Liver (tissue), 8 donors: ENCODE measurements at regions not wholly inside any gene's neighbourhood (a gene's known extent, or its start where the extent isn't known, plus 50 kb on each side); places are given as distances from the start of the nearest gene placed in this dataset.

Experiments
- DNase-seq: peaks from one replicate; pipeline ENCODE4 v3.0.0-alpha.2; 2017; ENCODE audit warnings: low spot score
- H3K27ac ChIP-seq, 2 donors: one replicate each; pipeline ENCODE4 v1.7.0; 2013; ENCODE audit warnings: inconsistent platforms in 2 of 2, low read length in 2 of 2, control low read depth in 1 of 2, low read depth in 1 of 2, mild to moderate bottlenecking in 1 of 2
- H3K27me3 ChIP-seq, 4 donors: one replicate each; pipeline versions ENCODE4 v1.6.1 to v1.7.0; 2013; ENCODE audit warnings: low read length in 3 of 4, inconsistent platforms in 1 of 4, mild to moderate bottlenecking in 1 of 4, moderate library complexity in 1 of 4; ENCODE audit not compliant: control insufficient read depth in 4 of 4, insufficient read depth in 4 of 4
- H3K36me3 ChIP-seq, 4 donors: one replicate each; pipeline versions ENCODE4 v1.6.1 to v1.7.0; 2013; ENCODE audit warnings: low read length in 3 of 4, mild to moderate bottlenecking in 3 of 4, low read depth in 1 of 4, moderate library complexity in 1 of 4; ENCODE audit not compliant: control insufficient read depth in 4 of 4, insufficient read depth in 3 of 4
- H3K4me1 ChIP-seq, 4 donors: one replicate each; pipeline versions ENCODE4 v1.6.1 to v1.7.0; 2013; ENCODE audit warnings: low read length in 3 of 4, mild to moderate bottlenecking in 3 of 4, moderate library complexity in 1 of 4; ENCODE audit not compliant: control insufficient read depth in 4 of 4, insufficient read depth in 4 of 4
- H3K4me3 ChIP-seq, 3 donors: one replicate each; pipeline versions ENCODE4 v1.6.1 to v1.7.0; 2013; ENCODE audit warnings: low read length in 3 of 3, control low read depth in 1 of 3, low read depth in 1 of 3, mild to moderate bottlenecking in 1 of 3
- H3K9ac ChIP-seq, 2 donors: one replicate each; pipeline ENCODE4 v1.7.0; 2013; ENCODE audit warnings: low read length in 2 of 2, mild to moderate bottlenecking in 2 of 2, moderate library complexity in 2 of 2, control low read depth in 1 of 2, low read depth in 1 of 2
- H3K9me3 ChIP-seq, 4 donors: one replicate each; pipeline versions ENCODE4 v1.6.1 to v1.7.0; 2013; ENCODE audit warnings: low read length in 3 of 4; ENCODE audit not compliant: control insufficient read depth in 4 of 4
- CTCF ChIP-seq: fragments of 150-350 bp; IDR thresholded peaks from 2 replicates; pipeline ENCODE4 v1.5.1; 2017; ENCODE audit warnings: improper control_type of control experiment, low read depth, low read length; ENCODE audit not compliant: missing input control
- EGR1 ChIP-seq, 2 donors: IDR thresholded peaks; 2 replicates each; pipeline ENCODE4 v1.6.1; 2016 to 2018; ENCODE audit warnings: antibody characterized with exemption in 2 of 2, low read depth in 2 of 2
- FOXA1 ChIP-seq: IDR thresholded peaks from 2 replicates; pipeline ENCODE4 v1.6.1; 2016; ENCODE audit warnings: antibody characterized with exemption
- FOXA2 ChIP-seq: IDR thresholded peaks from 2 replicates; pipeline ENCODE4 v1.6.1; 2016; ENCODE audit warnings: antibody characterized with exemption
- GABPA ChIP-seq, 2 donors: IDR thresholded peaks in 1 of 2; conservative IDR thresholded peaks in 1 of 2; 2 replicates each; pipeline ENCODE4 v1.6.1; 2016; ENCODE audit warnings: antibody characterized with exemption in 2 of 2, mild to moderate bottlenecking in 1 of 2, moderate library complexity in 1 of 2
- HNF4A ChIP-seq, 2 donors: conservative IDR thresholded peaks; 2 replicates each; pipeline ENCODE4 v1.6.1; 2016; ENCODE audit warnings: antibody characterized with exemption in 2 of 2, mild to moderate bottlenecking in 2 of 2
- HNF4G ChIP-seq: IDR thresholded peaks from 2 replicates; pipeline ENCODE4 v1.6.1; 2016; ENCODE audit warnings: antibody characterized with exemption
- JUND ChIP-seq, 2 donors: IDR thresholded peaks; 2 replicates each; pipeline ENCODE4 v1.6.1; 2016; ENCODE audit warnings: antibody characterized with exemption in 2 of 2
- NR2F2 ChIP-seq: IDR thresholded peaks from 2 replicates; pipeline ENCODE4 v1.6.1; 2016; ENCODE audit warnings: antibody characterized with exemption
- RAD21 ChIP-seq, 2 donors: IDR thresholded peaks; 2 replicates each; pipeline ENCODE4 v1.6.1; 2016; ENCODE audit warnings: antibody characterized with exemption in 2 of 2, mild to moderate bottlenecking in 2 of 2
- RXRA ChIP-seq, 2 donors: IDR thresholded peaks; 2 replicates each; pipeline ENCODE4 v1.6.1; 2017 to 2018; ENCODE audit warnings: antibody characterized with exemption in 2 of 2, mild to moderate bottlenecking in 1 of 2
- SP1 ChIP-seq: IDR thresholded peaks from 2 replicates; pipeline ENCODE4 v1.6.1; 2018; ENCODE audit warnings: antibody characterized with exemption, mild to moderate bottlenecking
- TAF1 ChIP-seq: conservative IDR thresholded peaks from 2 replicates; pipeline ENCODE4 v1.6.1; 2016; ENCODE audit warnings: antibody characterized with exemption, mild to moderate bottlenecking
- YY1 ChIP-seq: IDR thresholded peaks from 2 replicates; pipeline ENCODE4 v1.6.1; 2016; ENCODE audit warnings: antibody characterized with exemption, mild to moderate bottlenecking
- WGBS: extraction: QIAGEN DNeasy Blood & Tissue Kit; methylation state at CpG from one replicate; pipeline ENCODE4 v1.1.7; 2013; 5-methylcytosine and 5-hydroxymethylcytosine counted together
- TF ChIP-seq, protein P1 (sequence below): IDR thresholded peaks from 2 replicates; pipeline ENCODE4 v1.6.1; 2016; ENCODE audit warnings: antibody characterized with exemption
- TF ChIP-seq, protein P2 (sequence below): IDR thresholded peaks from 2 replicates; pipeline ENCODE4 v1.6.1; 2016; ENCODE audit warnings: antibody characterized with exemption, mild to moderate bottlenecking
- TF ChIP-seq, protein P3 (sequence below): IDR thresholded peaks from 2 replicates; pipeline ENCODE4 v1.6.1; 2016; ENCODE audit warnings: antibody characterized with exemption
- TF ChIP-seq, protein P4 (sequence below): IDR thresholded peaks from 2 replicates; pipeline ENCODE4 v1.6.1; 2016; ENCODE audit warnings: antibody characterized with exemption
- donor health status: healthy.
- donor health status: healthy.
- donor health status: healthy.
- donor health status: healthy.
- donor health status: healthy.

GRCh38 chr1:63119575-63120155 lies 202.7 kb upstream of the FOXD3 start:
- no peak for TF ChIP-seq RAD21 (IDR thresholded peaks at IDR 0.05)
- no peak for DNase-seq
- H3K4me3 ChIP-seq: no peak overlapping the region
- peaks cover 0 to 4% (median 2%) of the 10 kb centered on the region in 4 donors for H3K4me1 ChIP-seq
- H3K27ac ChIP-seq: no peak overlapping the region
- no peaks in the 10 kb centered on the region for H3K36me3 ChIP-seq
- 79% methylated on average over 5 of the region's 5 CpGs for WGBS
- no peaks in the 10 kb centered on the region for H3K27me3 ChIP-seq
- no peak overlapping the region for H3K9ac ChIP-seq
- no peaks in the 10 kb centered on the region for H3K9me3 ChIP-seq

- no peak overlapping the region for H3K9ac ChIP-seq
- no peak overlapping the region for H3K4me3 ChIP-seq
- no peaks in the 10 kb centered on the region for H3K27me3 ChIP-seq
- WGBS: 63% methylated on average over 9 of the region's 9 CpGs
- H3K27ac ChIP-seq: no peak overlapping the region
- H3K36me3 ChIP-seq: no peaks in the 10 kb centered on the region
- no peaks in the 10 kb centered on the region for H3K4me1 ChIP-seq
- H3K9me3 ChIP-seq: no peaks in the 10 kb centered on the region
- DNase-seq: no peak
- no peak for TF ChIP-seq RAD21 (IDR thresholded peaks at IDR 0.05)
- no peak for TF ChIP-seq EGR1 (IDR thresholded peaks at IDR 0.05; ENCODE audit: low read depth in 2 of 2)
- TF ChIP-seq JUND (IDR thresholded peaks at IDR 0.05): no peak
- no peak for TF ChIP-seq FOXA2
- TF ChIP-seq NR2F2: no peak
- TF ChIP-seq YY1: no peak
- TF ChIP-seq, protein P1, sequence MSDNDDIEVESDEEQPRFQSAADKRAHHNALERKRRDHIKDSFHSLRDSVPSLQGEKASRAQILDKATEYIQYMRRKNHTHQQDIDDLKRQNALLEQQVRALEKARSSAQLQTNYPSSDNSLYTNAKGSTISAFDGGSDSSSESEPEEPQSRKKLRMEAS: no peak
- no peak for TF ChIP-seq CTCF
- TF ChIP-seq, protein P2, sequence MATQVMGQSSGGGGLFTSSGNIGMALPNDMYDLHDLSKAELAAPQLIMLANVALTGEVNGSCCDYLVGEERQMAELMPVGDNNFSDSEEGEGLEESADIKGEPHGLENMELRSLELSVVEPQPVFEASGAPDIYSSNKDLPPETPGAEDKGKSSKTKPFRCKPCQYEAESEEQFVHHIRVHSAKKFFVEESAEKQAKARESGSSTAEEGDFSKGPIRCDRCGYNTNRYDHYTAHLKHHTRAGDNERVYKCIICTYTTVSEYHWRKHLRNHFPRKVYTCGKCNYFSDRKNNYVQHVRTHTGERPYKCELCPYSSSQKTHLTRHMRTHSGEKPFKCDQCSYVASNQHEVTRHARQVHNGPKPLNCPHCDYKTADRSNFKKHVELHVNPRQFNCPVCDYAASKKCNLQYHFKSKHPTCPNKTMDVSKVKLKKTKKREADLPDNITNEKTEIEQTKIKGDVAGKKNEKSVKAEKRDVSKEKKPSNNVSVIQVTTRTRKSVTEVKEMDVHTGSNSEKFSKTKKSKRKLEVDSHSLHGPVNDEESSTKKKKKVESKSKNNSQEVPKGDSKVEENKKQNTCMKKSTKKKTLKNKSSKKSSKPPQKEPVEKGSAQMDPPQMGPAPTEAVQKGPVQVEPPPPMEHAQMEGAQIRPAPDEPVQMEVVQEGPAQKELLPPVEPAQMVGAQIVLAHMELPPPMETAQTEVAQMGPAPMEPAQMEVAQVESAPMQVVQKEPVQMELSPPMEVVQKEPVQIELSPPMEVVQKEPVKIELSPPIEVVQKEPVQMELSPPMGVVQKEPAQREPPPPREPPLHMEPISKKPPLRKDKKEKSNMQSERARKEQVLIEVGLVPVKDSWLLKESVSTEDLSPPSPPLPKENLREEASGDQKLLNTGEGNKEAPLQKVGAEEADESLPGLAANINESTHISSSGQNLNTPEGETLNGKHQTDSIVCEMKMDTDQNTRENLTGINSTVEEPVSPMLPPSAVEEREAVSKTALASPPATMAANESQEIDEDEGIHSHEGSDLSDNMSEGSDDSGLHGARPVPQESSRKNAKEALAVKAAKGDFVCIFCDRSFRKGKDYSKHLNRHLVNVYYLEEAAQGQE: no peak
- no peak for TF ChIP-seq RXRA (IDR thresholded peaks at IDR 0.05)
- TF ChIP-seq, protein P3, sequence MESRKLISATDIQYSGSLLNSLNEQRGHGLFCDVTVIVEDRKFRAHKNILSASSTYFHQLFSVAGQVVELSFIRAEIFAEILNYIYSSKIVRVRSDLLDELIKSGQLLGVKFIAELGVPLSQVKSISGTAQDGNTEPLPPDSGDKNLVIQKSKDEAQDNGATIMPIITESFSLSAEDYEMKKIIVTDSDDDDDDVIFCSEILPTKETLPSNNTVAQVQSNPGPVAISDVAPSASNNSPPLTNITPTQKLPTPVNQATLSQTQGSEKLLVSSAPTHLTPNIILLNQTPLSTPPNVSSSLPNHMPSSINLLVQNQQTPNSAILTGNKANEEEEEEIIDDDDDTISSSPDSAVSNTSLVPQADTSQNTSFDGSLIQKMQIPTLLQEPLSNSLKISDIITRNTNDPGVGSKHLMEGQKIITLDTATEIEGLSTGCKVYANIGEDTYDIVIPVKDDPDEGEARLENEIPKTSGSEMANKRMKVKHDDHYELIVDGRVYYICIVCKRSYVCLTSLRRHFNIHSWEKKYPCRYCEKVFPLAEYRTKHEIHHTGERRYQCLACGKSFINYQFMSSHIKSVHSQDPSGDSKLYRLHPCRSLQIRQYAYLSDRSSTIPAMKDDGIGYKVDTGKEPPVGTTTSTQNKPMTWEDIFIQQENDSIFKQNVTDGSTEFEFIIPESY: no peak
- no peak for TF ChIP-seq SP1
- TF ChIP-seq HNF4A (conservative IDR thresholded peaks at IDR 0.05): no peak
- TF ChIP-seq, protein P4, sequence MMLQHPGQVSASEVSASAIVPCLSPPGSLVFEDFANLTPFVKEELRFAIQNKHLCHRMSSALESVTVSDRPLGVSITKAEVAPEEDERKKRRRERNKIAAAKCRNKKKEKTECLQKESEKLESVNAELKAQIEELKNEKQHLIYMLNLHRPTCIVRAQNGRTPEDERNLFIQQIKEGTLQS: no peak
- TF ChIP-seq GABPA (IDR thresholded peaks at IDR 0.05 in 1 of 2, conservative IDR thresholded peaks at IDR 0.05 in 1 of 2): no peak
- no peak for TF ChIP-seq TAF1
- TF ChIP-seq HNF4G: no peak
- no peak for TF ChIP-seq FOXA1
These were observed 200.3 kb upstream of the FOXD3 start for GRCh38 chr1:63122079-63122478.
